PC-3 (cell line): ENCODE measurements at regions not wholly inside any gene's neighbourhood (a gene's known extent, or its start where the extent isn't known, plus 50 kb on each side); places are given as distances from the start of the nearest gene placed in this dataset.
A peak's percentile ranks its signal among the peaks of the same experiment; 100 is the strongest.

ENCODE experiments used
- ATAC-seq: fragments of 200-7000 bp; cut with Tn5 transposase; 2 replicates; pipeline ENCODE4 v1.9.1; 2020; ENCODE audit warnings: mild to moderate bottlenecking, moderate library complexity
- BruUV-seq: library from RNA; stranded (reverse); fragments of 400-500 nt; replicated peaks from 2 replicates; lab custom pipeline; 2021; lab: Mats Ljungman, UMichigan
- CTCF ChIA-PET: fragments of 300-600 bp; sonication (Branson Sonifier 250); formaldehyde crosslinking; loops from one replicate; lab custom pipeline; 2022; ENCODE audit warnings: antibody characterized with exemption; lab: Charles Lee
- POLR2A ChIA-PET: fragments of 300-600 bp; sonication (Branson Sonifier 250); formaldehyde crosslinking; loops from one replicate; lab custom pipeline; 2022; ENCODE audit warnings: antibody characterized with exemption; ENCODE audit not compliant: unreplicated experiment; lab: Charles Lee
- DNase-seq: peaks from one replicate; pipeline ENCODE4 v3.0.0-alpha.2; 2015
- H2AFZ ChIP-seq: fragments of 300-600 bp; sonication (generic); 2 replicates; pipeline ENCODE4 v1.6.0; 2016; ENCODE audit warnings: antibody characterized with exemption, low read length
- H3F3A ChIP-seq: fragments of 300-600 bp; sonication (generic); one replicate; pipeline ENCODE4 v1.6.0; 2017; ENCODE audit warnings: antibody characterized with exemption, low read length, control low read depth, mild to moderate bottlenecking; ENCODE audit not compliant: unreplicated experiment
- H3K27ac ChIP-seq: fragments of 300-600 bp; sonication (generic); 2 replicates; pipeline ENCODE4 v1.5.1; 2016; ENCODE audit warnings: mild to moderate bottlenecking, low read length
- H3K27me3 ChIP-seq: fragments of 300-600 bp; sonication (generic); 2 replicates; pipeline ENCODE4 v1.6.1; 2016; ENCODE audit warnings: low read length, mixed read lengths
- H3K36me3 ChIP-seq: fragments of 300-600 bp; sonication (generic); 2 replicates; pipeline ENCODE4 v1.6.1; 2016; ENCODE audit warnings: low read depth, mixed run types, low read length, mixed read lengths
- H3K4me1 ChIP-seq: fragments of 300-600 bp; sonication (generic); 2 replicates; pipeline ENCODE4 v1.5.1; 2016; ENCODE audit warnings: low read length; ENCODE audit not compliant: insufficient read depth
- H3K4me2 ChIP-seq: fragments of 300-600 bp; sonication (generic); 2 replicates; pipeline ENCODE4 v1.6.0; 2016; ENCODE audit warnings: low read length
- H3K4me3 ChIP-seq: fragments of 300-600 bp; sonication (generic); 2 replicates; pipeline ENCODE4 v1.5.1; 2016; ENCODE audit warnings: mild to moderate bottlenecking, low read length, mixed read lengths
- H3K79me2 ChIP-seq: fragments of 300-600 bp; sonication (generic); 2 replicates; pipeline ENCODE4 v1.6.1; 2017; ENCODE audit warnings: low read length, mixed read lengths
- H3K9ac ChIP-seq: fragments of 300-600 bp; sonication (generic); 2 replicates; pipeline ENCODE4 v1.6.0; 2016; ENCODE audit warnings: mild to moderate bottlenecking, low read length
- H3K9me2 ChIP-seq: fragments of 300-600 bp; sonication (generic); replicated peaks from 2 replicates; pipeline ENCODE4 v1.6.1; 2016; ENCODE audit warnings: mixed run types, low read length, mixed read lengths
- H3K9me3 ChIP-seq: fragments of 300-600 bp; sonication (generic); 2 replicates; pipeline ENCODE4 v1.6.1; 2016; ENCODE audit warnings: low read length, mixed read lengths
- H4K20me1 ChIP-seq: fragments of 300-600 bp; sonication (generic); 2 replicates; pipeline ENCODE4 v1.6.1; 2016; ENCODE audit warnings: low read length, mixed read lengths
- EZH2 ChIP-seq: fragments of 300-600 bp; sonication (generic); IDR thresholded peaks from one replicate; pipeline ENCODE4 v1.6.1; 2017; ENCODE audit warnings: antibody characterized with exemption, mild to moderate bottlenecking, low read length; ENCODE audit not compliant: unreplicated experiment
- EZH2phosphoT487 ChIP-seq: fragments of 300-600 bp; sonication (generic); IDR thresholded peaks from 2 replicates; pipeline ENCODE4 v1.6.1; 2018; ENCODE audit warnings: mild to moderate bottlenecking, antibody characterized with exemption, low read length, borderline replicate concordance
- intact Hi-C: fragments of 100-400 bp; cut with micrococcal nuclease; formaldehyde crosslinking; loops from 2 replicates; pipeline ENCODE4 v1.9.0; 2023
- TF ChIP-seq, protein P1 (sequence below): fragments of 300-600 bp; sonication (generic); conservative IDR thresholded peaks from 2 replicates; pipeline ENCODE4 v1.5.1; 2017; ENCODE audit warnings: antibody characterized with exemption, low read depth, mild to moderate bottlenecking, low read length

DNA sequence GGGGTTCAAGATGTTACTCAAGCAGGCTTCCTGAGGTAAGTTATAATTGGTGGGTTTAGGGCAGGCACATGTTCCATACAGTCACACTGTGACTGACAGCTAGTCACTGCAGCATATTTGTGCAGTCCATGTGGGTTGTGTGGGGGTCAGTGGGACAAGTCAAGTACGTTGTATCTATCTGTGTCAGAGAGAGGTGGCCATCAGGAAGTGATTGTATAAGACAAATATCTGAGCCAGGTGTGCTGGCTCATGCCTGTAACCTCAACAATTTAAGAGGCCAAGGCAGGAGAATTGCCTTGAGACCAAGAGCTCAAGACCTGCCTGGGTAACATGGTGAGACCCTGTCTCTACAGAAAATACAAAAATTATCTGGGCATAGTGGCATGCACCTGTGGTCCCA lies 509.3 kb downstream of the CENPC start:
- Histone ChIP-seq H3K9me2 (no peaks in the 10 kb centered on the region), H3K79me2 (no peaks in the 10 kb centered on the region), H3K4me2 (peak overlapping the region; percentile 10), H3K36me3 (no peaks in the 10 kb centered on the region), H3K9ac (no peak overlapping the region), H3K4me1 (peaks cover 15% of the 10 kb centered on the region), H3K9me3 (no peaks in the 10 kb centered on the region), H3K4me3 (no peak overlapping the region), H3F3A (no peaks in the 10 kb centered on the region), H4K20me1 (no peaks in the 10 kb centered on the region), H3K27ac (peak overlapping the region; percentile 69), H2AFZ (no peak overlapping the region), H3K27me3 (no peaks in the 10 kb centered on the region)
- BruUV-seq: no TSS peak
- TF ChIP-seq EZH2phosphoT487: no peak
- TF ChIP-seq, protein P1, sequence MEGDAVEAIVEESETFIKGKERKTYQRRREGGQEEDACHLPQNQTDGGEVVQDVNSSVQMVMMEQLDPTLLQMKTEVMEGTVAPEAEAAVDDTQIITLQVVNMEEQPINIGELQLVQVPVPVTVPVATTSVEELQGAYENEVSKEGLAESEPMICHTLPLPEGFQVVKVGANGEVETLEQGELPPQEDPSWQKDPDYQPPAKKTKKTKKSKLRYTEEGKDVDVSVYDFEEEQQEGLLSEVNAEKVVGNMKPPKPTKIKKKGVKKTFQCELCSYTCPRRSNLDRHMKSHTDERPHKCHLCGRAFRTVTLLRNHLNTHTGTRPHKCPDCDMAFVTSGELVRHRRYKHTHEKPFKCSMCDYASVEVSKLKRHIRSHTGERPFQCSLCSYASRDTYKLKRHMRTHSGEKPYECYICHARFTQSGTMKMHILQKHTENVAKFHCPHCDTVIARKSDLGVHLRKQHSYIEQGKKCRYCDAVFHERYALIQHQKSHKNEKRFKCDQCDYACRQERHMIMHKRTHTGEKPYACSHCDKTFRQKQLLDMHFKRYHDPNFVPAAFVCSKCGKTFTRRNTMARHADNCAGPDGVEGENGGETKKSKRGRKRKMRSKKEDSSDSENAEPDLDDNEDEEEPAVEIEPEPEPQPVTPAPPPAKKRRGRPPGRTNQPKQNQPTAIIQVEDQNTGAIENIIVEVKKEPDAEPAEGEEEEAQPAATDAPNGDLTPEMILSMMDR: no peak
- TF ChIP-seq EZH2: no peak
- ChIA-PET CTCF (no interaction called here), POLR2A (no interaction called here)
- peak; percentile 46 for ATAC-seq
- intact Hi-C loops: no loop called here
- DNase-seq: peak; percentile 63

DNA sequence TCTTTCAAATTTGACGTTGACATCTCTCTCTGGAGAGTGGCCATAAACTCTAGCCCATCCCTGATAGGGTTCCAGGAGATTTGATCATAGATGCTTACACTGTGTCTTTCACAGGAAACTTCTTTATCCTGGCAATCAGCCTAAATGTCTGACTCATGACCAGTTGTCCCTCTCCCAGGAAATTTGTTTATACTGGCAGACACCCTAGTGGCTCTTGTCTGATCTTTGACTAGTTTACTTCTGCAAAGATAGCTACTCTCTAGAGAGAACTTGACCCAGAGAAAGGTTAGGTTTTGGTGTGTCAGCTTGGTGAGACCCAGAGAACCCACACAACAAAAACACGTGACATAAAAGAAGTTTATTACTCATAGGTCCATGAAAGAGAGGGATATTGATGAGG lies 509.8 kb downstream of the CENPC start:
- ChIA-PET POLR2A (no interaction called here), CTCF (interaction anchor here (0.6 kb wide), 1 partner anchor 42 kb away, joined by 3 read pairs; no protein-coding TSS in a partner anchor)
- Histone ChIP-seq H2AFZ (no peak overlapping the region), H4K20me1 (no peaks in the 10 kb centered on the region), H3K4me1 (peaks cover 15% of the 10 kb centered on the region), H3K9me2 (no peaks in the 10 kb centered on the region), H3K36me3 (no peaks in the 10 kb centered on the region), H3K9ac (no peak overlapping the region), H3K4me3 (no peak overlapping the region), H3K79me2 (no peaks in the 10 kb centered on the region), H3K4me2 (peak overlapping the region; percentile 10), H3K27me3 (no peaks in the 10 kb centered on the region), H3K27ac (peak overlapping the region; percentile 69), H3K9me3 (no peaks in the 10 kb centered on the region), H3F3A (no peaks in the 10 kb centered on the region)
- TF ChIP-seq EZH2: no peak
- no TSS peak for BruUV-seq
- intact Hi-C loops: no loop called here
- DNase-seq: peak; percentile 98
- peak; percentile 93 for ATAC-seq

DNA sequence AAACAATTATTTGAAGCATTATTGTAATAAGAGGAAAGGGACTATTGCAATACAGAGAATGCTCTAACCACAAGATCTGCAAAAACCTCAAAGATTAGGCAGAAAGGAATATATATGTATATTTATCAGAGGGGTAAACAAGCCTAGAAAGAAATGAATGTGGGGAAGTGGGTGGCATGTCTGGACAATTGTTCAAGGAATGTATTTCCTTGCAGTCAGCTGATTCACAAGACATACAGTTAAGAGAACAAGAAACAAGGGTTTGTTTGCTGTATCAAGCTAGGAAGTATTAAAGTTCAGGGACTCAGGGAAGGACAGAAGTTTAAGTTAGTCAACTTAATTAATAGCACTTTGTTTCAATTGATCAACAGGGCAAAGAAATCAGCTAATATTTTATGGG lies 514.7 kb downstream of the CENPC start:
- intact Hi-C loops: no loop called here
- Histone ChIP-seq H4K20me1 (no peaks in the 10 kb centered on the region), H3K4me1 (peaks cover 7% of the 10 kb centered on the region), H3K36me3 (no peaks in the 10 kb centered on the region), H2AFZ (no peak overlapping the region), H3K9me3 (no peaks in the 10 kb centered on the region), H3K9ac (no peak overlapping the region), H3F3A (no peaks in the 10 kb centered on the region), H3K27me3 (no peaks in the 10 kb centered on the region), H3K27ac (no peak overlapping the region), H3K9me2 (no peaks in the 10 kb centered on the region), H3K4me2 (no peak overlapping the region), H3K4me3 (no peak overlapping the region), H3K79me2 (no peaks in the 10 kb centered on the region)
- BruUV-seq: no TSS peak
- no peak for ATAC-seq
- TF ChIP-seq EZH2phosphoT487 (no peak), EZH2 (no peak)
- TF ChIP-seq, protein P1: no peak
- CTCF ChIA-PET: no interaction called here
- POLR2A ChIA-PET: interaction anchor here (0.6 kb wide), 1 partner anchor 1360 kb away, joined by 3 read pairs; the partner anchor contains the start of gene EPHA5
- no peak for DNase-seq
